H9 (cell line): ENCODE measurements at regions not wholly inside any gene's neighbourhood (a gene's known extent, or its start where the extent isn't known, plus 50 kb on each side); places are given as distances from the start of the nearest gene placed in this dataset.

Source experiments
- DNase-seq: peaks from one replicate; pipeline ENCODE4 v3.0.0-alpha.2; 2017
- H2AFZ ChIP-seq: one replicate; pipeline ENCODE4 v1.6.1; 2013; ENCODE audit warnings: mild to moderate bottlenecking, low read length, control low read depth, moderate library complexity
- H2AK5ac ChIP-seq: 2 replicates; pipeline ENCODE4 v1.6.1; 2013; ENCODE audit warnings: low read length, control low read depth, mixed read lengths; ENCODE audit not compliant: insufficient read length
- H2BK120ac ChIP-seq: one replicate; pipeline ENCODE4 v1.6.1; 2013; ENCODE audit warnings: low read depth, mild to moderate bottlenecking, low read length, control low read depth, inconsistent platforms; ENCODE audit not compliant: poor library complexity, severe bottlenecking
- H2BK12ac ChIP-seq: 2 replicates; pipeline ENCODE4 v1.6.1; 2013; ENCODE audit warnings: low read length, control low read depth, mixed read lengths, low read depth; ENCODE audit not compliant: insufficient read length
- H2BK15ac ChIP-seq: 2 replicates; pipeline ENCODE4 v1.6.1; 2013; ENCODE audit warnings: low read depth, low read length, control low read depth
- H2BK20ac ChIP-seq: one replicate; pipeline ENCODE4 v1.6.1; 2013; ENCODE audit warnings: low read depth, mild to moderate bottlenecking, low read length, control low read depth, inconsistent platforms; ENCODE audit not compliant: poor library complexity, severe bottlenecking
- H2BK5ac ChIP-seq: 2 replicates; pipeline ENCODE4 v1.6.1; 2013; ENCODE audit warnings: low read length, control low read depth, mixed read lengths; ENCODE audit not compliant: insufficient read length
- H3K14ac ChIP-seq: 2 replicates; pipeline ENCODE4 v1.6.1; 2013; ENCODE audit warnings: low read length, control low read depth; ENCODE audit not compliant: insufficient read depth
- H3K18ac ChIP-seq: 2 replicates; pipeline ENCODE4 v1.6.1; 2013; ENCODE audit warnings: low read depth, mild to moderate bottlenecking, mixed read lengths, low read length, control low read depth; ENCODE audit not compliant: insufficient read length
- H3K23ac ChIP-seq: 2 replicates; pipeline ENCODE4 v1.6.1; 2013; ENCODE audit warnings: low read length, control low read depth, mixed read lengths, low read depth; ENCODE audit not compliant: insufficient read length
- H3K23me2 ChIP-seq: 2 replicates; pipeline ENCODE4 v1.6.1; 2013; ENCODE audit warnings: low read depth, mild to moderate bottlenecking, mixed read lengths, low read length, control low read depth; ENCODE audit not compliant: insufficient read length, poor library complexity, severe bottlenecking
- H3K27ac ChIP-seq: 2 replicates; pipeline ENCODE4 v1.5.1; 2013; ENCODE audit warnings: low read length, control low read depth, mixed read lengths, low read depth; ENCODE audit not compliant: insufficient read length
- H3K27me3 ChIP-seq: 2 replicates; pipeline ENCODE4 v1.6.1; 2013; ENCODE audit warnings: low read length, control low read depth, inconsistent platforms; ENCODE audit not compliant: insufficient read depth
- H3K4ac ChIP-seq: 2 replicates; pipeline ENCODE4 v1.6.1; 2013; ENCODE audit warnings: low read depth, mild to moderate bottlenecking, control low read depth, inconsistent platforms, low read length, moderate library complexity
- H3K4me1 ChIP-seq: 2 replicates; pipeline ENCODE4 v1.6.1; 2013; ENCODE audit warnings: low read length, control low read depth, inconsistent platforms; ENCODE audit not compliant: insufficient read depth
- H3K4me2 ChIP-seq: 2 replicates; pipeline ENCODE4 v1.6.1; 2013; ENCODE audit warnings: low read length, control low read depth, mixed read lengths; ENCODE audit not compliant: insufficient read length, insufficient read depth
- H3K56ac ChIP-seq: 2 replicates; pipeline ENCODE4 v1.6.1; 2013; ENCODE audit warnings: low read depth, mild to moderate bottlenecking, mixed read lengths, low read length, control low read depth; ENCODE audit not compliant: insufficient read length
- H3K79me1 ChIP-seq: 2 replicates; pipeline ENCODE4 v1.6.1; 2013; ENCODE audit warnings: low read depth, mild to moderate bottlenecking, moderate library complexity, low read length, control low read depth, inconsistent platforms; ENCODE audit not compliant: insufficient read depth, poor library complexity, severe bottlenecking
- H3K79me2 ChIP-seq: 2 replicates; pipeline ENCODE4 v1.6.1; 2013; ENCODE audit warnings: low read length, control low read depth, inconsistent platforms; ENCODE audit not compliant: insufficient read depth
- H3K9ac ChIP-seq: 2 replicates; pipeline ENCODE4 v1.6.1; 2013; ENCODE audit warnings: low read length, control low read depth, mixed read lengths; ENCODE audit not compliant: insufficient read length; ENCODE audit errors: extremely low read depth
- H3K9me3 ChIP-seq: one replicate; pipeline ENCODE4 v1.6.1; 2013; ENCODE audit warnings: low read depth, low read length, inconsistent platforms; ENCODE audit not compliant: control insufficient read depth
- H3T11ph ChIP-seq: one replicate; pipeline ENCODE4 v1.6.1; 2013; ENCODE audit warnings: mild to moderate bottlenecking, low read length, control low read depth, inconsistent platforms
- H4K20me1 ChIP-seq: one replicate; pipeline ENCODE4 v1.6.1; 2013; ENCODE audit not compliant: control insufficient read depth, insufficient read length, insufficient read depth
- H4K5ac ChIP-seq: 2 replicates; pipeline ENCODE4 v1.6.1; 2013; ENCODE audit warnings: low read depth, mild to moderate bottlenecking, mixed read lengths, low read length, control low read depth; ENCODE audit not compliant: insufficient read length
- H4K8ac ChIP-seq: replicated peaks from 2 replicates; pipeline ENCODE4 v1.6.1; 2013; ENCODE audit warnings: low read length, control low read depth, mixed read lengths, low read depth; ENCODE audit not compliant: insufficient read length
- H4K91ac ChIP-seq: 2 replicates; pipeline ENCODE4 v1.6.1; 2013; ENCODE audit warnings: low read depth, mild to moderate bottlenecking, moderate library complexity, mixed read lengths, low read length, control low read depth; ENCODE audit not compliant: insufficient read length
- H3K27ac Mint-ChIP-seq, 3 experiments: 2 replicates in 2 of 3; 3 replicates in 1 of 3; pipeline ENCODE4 v1.8.0; 2020 to 2021; ENCODE audit warnings: mixed read lengths in 3 of 3, mild to moderate bottlenecking in 1 of 3, moderate library complexity in 1 of 3
- H3K27me3 Mint-ChIP-seq: 2 replicates; pipeline ENCODE4 v1.8.0; 2021; ENCODE audit warnings: low read depth, mild to moderate bottlenecking, moderate library complexity, mixed read lengths
- H3K36me3 Mint-ChIP-seq, 3 experiments: 2 replicates in 2 of 3; 3 replicates in 1 of 3; pipeline ENCODE4 v1.8.0; 2020 to 2021; ENCODE audit warnings: low read depth in 3 of 3, mixed read lengths in 3 of 3; ENCODE audit not compliant: insufficient read depth in 1 of 3
- H3K4me1 Mint-ChIP-seq, 2 experiments: 2 replicates each; pipeline ENCODE4 v1.8.0; 2020; ENCODE audit warnings: mixed read lengths in 2 of 2
- H3K4me3 Mint-ChIP-seq, 2 experiments: 2 replicates in 1 of 2; 3 replicates in 1 of 2; pipeline ENCODE4 v1.8.0; 2020 to 2021; ENCODE audit warnings: mild to moderate bottlenecking in 2 of 2, mixed read lengths in 2 of 2, moderate library complexity in 1 of 2
- H3K9me3 Mint-ChIP-seq, 2 experiments: 2 replicates in 1 of 2; 3 replicates in 1 of 2; pipeline ENCODE4 v1.8.0; 2020; ENCODE audit warnings: mild to moderate bottlenecking in 2 of 2, mixed read lengths in 2 of 2, moderate library complexity in 1 of 2
- CTCF ChIP-seq: fragments of 200-600 bp; sonication (generic); conservative IDR thresholded peaks from 3 replicates; pipeline ENCODE4 v1.8.0; 2021; ENCODE audit warnings: antibody characterized with exemption, mild to moderate bottlenecking
- WGBS: extraction: QIAGEN DNeasy Blood & Tissue Kit; methylation state at CpG from one replicate; pipeline ENCODE4 v1.1.7; 2013; ENCODE audit warnings: missing lambda C conversion rate, low lambda C conversion rate, mixed read lengths; ENCODE audit not compliant: insufficient read length; ENCODE audit errors: extremely low coverage; 5-methylcytosine and 5-hydroxymethylcytosine counted together

DNA sequence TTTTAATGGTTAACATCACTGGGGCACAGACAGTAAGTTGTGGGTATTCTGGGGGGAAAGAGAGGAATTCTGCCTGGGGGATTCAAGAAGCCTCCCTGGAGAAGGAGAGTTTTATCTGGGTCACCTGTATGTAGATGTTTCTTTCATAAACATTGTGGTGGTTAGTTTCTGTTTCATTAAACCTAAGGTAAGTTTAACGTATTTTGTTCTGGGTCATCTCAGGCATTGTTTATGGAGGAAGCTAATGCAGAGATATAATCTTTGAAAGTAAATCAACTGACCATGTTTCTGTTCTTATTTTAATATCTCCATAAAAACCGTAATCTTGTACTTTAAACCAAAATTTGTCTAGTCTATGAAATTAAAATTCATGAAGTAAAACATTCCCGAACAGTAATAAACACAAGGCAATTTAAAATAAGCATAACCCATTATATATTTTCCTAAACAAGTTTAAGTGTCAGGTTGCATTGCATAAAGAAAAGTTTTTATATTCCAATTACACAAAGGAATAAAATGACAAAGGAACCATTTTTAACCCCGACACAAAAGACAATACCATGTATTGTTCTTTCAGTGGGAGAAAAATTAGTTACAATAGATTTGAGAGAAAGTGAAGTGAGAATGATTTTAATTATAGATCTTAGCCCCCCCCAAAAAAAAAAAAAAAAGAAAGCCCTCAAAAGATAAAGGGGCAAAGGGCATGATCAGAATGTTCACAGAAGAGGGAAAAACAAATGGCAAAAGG is 274.6 kb upstream of the TBL1XR1 start:
- Histone ChIP-seq H4K5ac (no peak overlapping the region), H3K79me2 (no peaks in the 10 kb centered on the region), H2AK5ac (no peak overlapping the region), H3K56ac (no peak overlapping the region), H3K9me3 (no peaks in the 10 kb centered on the region), H2BK20ac (no peak overlapping the region), H2AFZ (no peak overlapping the region), H3T11ph (no peak overlapping the region), H3K4ac (no peak overlapping the region), H3K18ac (no peak overlapping the region), H3K14ac (no peak overlapping the region), H2BK12ac (no peak overlapping the region), H3K4me1 (no peaks in the 10 kb centered on the region), H3K79me1 (no peaks in the 10 kb centered on the region), H3K23me2 (no peaks in the 10 kb centered on the region), H3K27ac (no peak overlapping the region), H4K91ac (no peak overlapping the region), H2BK5ac (no peak overlapping the region), H3K23ac (no peak overlapping the region), H2BK120ac (no peak overlapping the region), H2BK15ac (no peak overlapping the region), H3K4me2 (no peak overlapping the region), H4K8ac (no peak overlapping the region), H3K27me3 (no peaks in the 10 kb centered on the region), H4K20me1 (no peaks in the 10 kb centered on the region), H3K9ac (no peak overlapping the region)
- Mint-ChIP-seq H3K4me1 (peaks cover 9 to 15% of the 10 kb centered on the region in 2 experiments), H3K4me3 (no peak overlapping the region), H3K36me3 (peaks cover 0 to 2% (median 0%) of the 10 kb centered on the region in 3 experiments; a peak in 1 of 7 replicates), H3K9me3 (no peaks in the 10 kb centered on the region), H3K27me3 (no peaks in the 10 kb centered on the region), H3K27ac (no peak overlapping the region)
- TF ChIP-seq CTCF, result no peak
- no peak for DNase-seq
- WGBS, result no CpG with 5 or more reads among the region's 4 CpGs
